ENCODE measurements at regions not wholly inside any gene's neighbourhood (a gene's known extent, or its start where the extent isn't known, plus 50 kb on each side); places are given as distances from the start of the nearest gene placed in this dataset.

- Mint-ChIP-seq H3K36me3 (ENCODE audit: low read depth) (no peaks in the 10 kb centered on the region), H3K9me3 (no peaks in the 10 kb centered on the region), H3K4me1 (peaks cover 2% of the 10 kb centered on the region), H3K27me3 (no peaks in the 10 kb centered on the region), H3K27ac (no peak overlapping the region), H3K4me3 (no peak overlapping the region)
- TF ChIP-seq CTCF (IDR thresholded peaks at IDR 0.05), result no peak
- ATAC-seq (ENCODE audit: low read depth) (no peak), DNase-seq (no peak)
- intact Hi-C loops (cut with micrococcal nuclease), result no loop called here
- ChIA-PET POLR2A (no interaction called here), CTCF (no interaction called here)
Measured at GRCh38 chr1:221849110-221849509, 107.2 kb upstream of the DUSP10 start.

GRCh38 chr1:221847676-221848075, 105.8 kb upstream of the DUSP10 start:
- ATAC-seq (ENCODE audit: low read depth), result no peak

GRCh38 chr1:221845650-221846371, 103.9 kb upstream of the DUSP10 start:
- Mint-ChIP-seq H3K27me3 (no peaks in the 10 kb centered on the region), H3K9me3 (no peaks in the 10 kb centered on the region), H3K36me3 (ENCODE audit: low read depth) (no peaks in the 10 kb centered on the region), H3K27ac (peak overlapping the region; percentile 27), H3K4me3 (no peak overlapping the region), H3K4me1 (peaks cover 12% of the 10 kb centered on the region)
- DNase-seq, result no peak
- no peak for ATAC-seq (ENCODE audit: low read depth)
- intact Hi-C loops (cut with micrococcal nuclease), result loop anchor here (2.0 kb wide), 1 partner anchor 17 kb away; no protein-coding TSS in a partner anchor
- no peak for TF ChIP-seq CTCF (IDR thresholded peaks at IDR 0.05)
- ChIA-PET CTCF (no interaction called here), POLR2A (interaction anchor here (0.7 to 1.0 kb wide), 2 partner anchors 11 to 104 kb away, joined by 3 read pairs; partner anchors contain the start of gene DUSP10)

More at GRCh38 chr1:221847676-221848075, 105.8 kb upstream of the DUSP10 start:
- CTCF ChIA-PET, result no interaction called here
- Mint-ChIP-seq H3K36me3 (ENCODE audit: low read depth) (no peaks in the 10 kb centered on the region), H3K27ac (no peak overlapping the region), H3K27me3 (no peaks in the 10 kb centered on the region), H3K4me1 (peaks cover 2% of the 10 kb centered on the region), H3K9me3 (no peaks in the 10 kb centered on the region), H3K4me3 (no peak overlapping the region)
- TF ChIP-seq CTCF (IDR thresholded peaks at IDR 0.05), result no peak
- POLR2A ChIA-PET, result no interaction called here
- DNase-seq, result no peak
- intact Hi-C loops (cut with micrococcal nuclease), result loop anchor here (2.0 kb wide), 1 partner anchor 15 kb away; no protein-coding TSS in a partner anchor

- no peak for TF ChIP-seq CTCF (IDR thresholded peaks at IDR 0.05)
- Mint-ChIP-seq H3K4me3 (no peak overlapping the region), H3K4me1 (peaks cover 48% of the 10 kb centered on the region), H3K9me3 (no peaks in the 10 kb centered on the region), H3K27ac (no peak overlapping the region), H3K36me3 (ENCODE audit: low read depth) (no peaks in the 10 kb centered on the region), H3K27me3 (no peaks in the 10 kb centered on the region)
- POLR2A ChIA-PET, result interaction anchor here (0.6 to 6.5 kb wide), 6 partner anchors 12 to 100 kb away, joined by 3 to 132 read pairs (median 34); partner anchors contain the start of gene DUSP10
- ATAC-seq (ENCODE audit: low read depth) (no peak), DNase-seq (no peak)
- CTCF ChIA-PET, result no interaction called here
- intact Hi-C loops (cut with micrococcal nuclease), result loop anchor here (5.0 kb wide), 1 partner anchor 365 kb away; no protein-coding TSS in a partner anchor
Measured at GRCh38 chr1:221841983-221842335, 100.1 kb upstream of the DUSP10 start.

- POLR2A ChIA-PET, result interaction anchor here (0.5 to 6.5 kb wide), 10 partner anchors 12 to 1617 kb away, joined by 3 to 132 read pairs (median 8); partner anchors contain the start of gene DUSP10
- no peak for TF ChIP-seq CTCF (IDR thresholded peaks at IDR 0.05)
- ATAC-seq (ENCODE audit: low read depth) (no peak), DNase-seq (no peak)
- intact Hi-C loops (cut with micrococcal nuclease), result loop anchor here (5.0 kb wide), 1 partner anchor 364 kb away; no protein-coding TSS in a partner anchor
- H3K9me3 Mint-ChIP-seq, result no peaks in the 10 kb centered on the region
- no peaks in the 10 kb centered on the region for H3K27me3 Mint-ChIP-seq
- peak overlapping the region; percentile 29 for H3K4me3 Mint-ChIP-seq
- no peaks in the 10 kb centered on the region for H3K36me3 Mint-ChIP-seq (ENCODE audit: low read depth)
- peak overlapping the region; percentile 95 for H3K27ac Mint-ChIP-seq
- CTCF ChIA-PET, result interaction anchor here (1.2 to 3.3 kb wide), 4 partner anchors 14 to 101 kb away, joined by 3 to 19 read pairs (median 4); partner anchors contain the start of gene DUSP10
- H3K4me1 Mint-ChIP-seq, result peaks cover 50% of the 10 kb centered on the region
Measured at GRCh38 chr1:221841251-221841982, 99.5 kb upstream of the DUSP10 start.
